Liver (tissue), 8 donors: ENCODE measurements at regions not wholly inside any gene's neighbourhood (a gene's known extent, or its start where the extent isn't known, plus 50 kb on each side); places are given as distances from the start of the nearest gene placed in this dataset.

Experiments used
- DNase-seq: peaks from one replicate; pipeline ENCODE4 v3.0.0-alpha.2; 2017; ENCODE audit warnings: low spot score
- H3K27ac ChIP-seq, 2 donors: one replicate each; pipeline ENCODE4 v1.7.0; 2013; ENCODE audit warnings: inconsistent platforms in 2 of 2, low read length in 2 of 2, control low read depth in 1 of 2, low read depth in 1 of 2, mild to moderate bottlenecking in 1 of 2
- H3K27me3 ChIP-seq, 4 donors: one replicate each; pipeline versions ENCODE4 v1.6.1 to v1.7.0; 2013; ENCODE audit warnings: low read length in 3 of 4, inconsistent platforms in 1 of 4, mild to moderate bottlenecking in 1 of 4, moderate library complexity in 1 of 4; ENCODE audit not compliant: control insufficient read depth in 4 of 4, insufficient read depth in 4 of 4
- H3K36me3 ChIP-seq, 4 donors: one replicate each; pipeline versions ENCODE4 v1.6.1 to v1.7.0; 2013; ENCODE audit warnings: low read length in 3 of 4, mild to moderate bottlenecking in 3 of 4, low read depth in 1 of 4, moderate library complexity in 1 of 4; ENCODE audit not compliant: control insufficient read depth in 4 of 4, insufficient read depth in 3 of 4
- H3K4me1 ChIP-seq, 4 donors: one replicate each; pipeline versions ENCODE4 v1.6.1 to v1.7.0; 2013; ENCODE audit warnings: low read length in 3 of 4, mild to moderate bottlenecking in 3 of 4, moderate library complexity in 1 of 4; ENCODE audit not compliant: control insufficient read depth in 4 of 4, insufficient read depth in 4 of 4
- H3K4me3 ChIP-seq, 3 donors: one replicate each; pipeline versions ENCODE4 v1.6.1 to v1.7.0; 2013; ENCODE audit warnings: low read length in 3 of 3, control low read depth in 1 of 3, low read depth in 1 of 3, mild to moderate bottlenecking in 1 of 3
- H3K9ac ChIP-seq, 2 donors: one replicate each; pipeline ENCODE4 v1.7.0; 2013; ENCODE audit warnings: low read length in 2 of 2, mild to moderate bottlenecking in 2 of 2, moderate library complexity in 2 of 2, control low read depth in 1 of 2, low read depth in 1 of 2
- H3K9me3 ChIP-seq, 4 donors: one replicate each; pipeline versions ENCODE4 v1.6.1 to v1.7.0; 2013; ENCODE audit warnings: low read length in 3 of 4; ENCODE audit not compliant: control insufficient read depth in 4 of 4
- EGR1 ChIP-seq, 2 donors: IDR thresholded peaks; 2 replicates each; pipeline ENCODE4 v1.6.1; 2016 to 2018; ENCODE audit warnings: antibody characterized with exemption in 2 of 2, low read depth in 2 of 2
- FOXA1 ChIP-seq: IDR thresholded peaks from 2 replicates; pipeline ENCODE4 v1.6.1; 2016; ENCODE audit warnings: antibody characterized with exemption
- FOXA2 ChIP-seq: IDR thresholded peaks from 2 replicates; pipeline ENCODE4 v1.6.1; 2016; ENCODE audit warnings: antibody characterized with exemption
- GABPA ChIP-seq, 2 donors: IDR thresholded peaks in 1 of 2; conservative IDR thresholded peaks in 1 of 2; 2 replicates each; pipeline ENCODE4 v1.6.1; 2016; ENCODE audit warnings: antibody characterized with exemption in 2 of 2, mild to moderate bottlenecking in 1 of 2, moderate library complexity in 1 of 2
- HNF4A ChIP-seq, 2 donors: conservative IDR thresholded peaks; 2 replicates each; pipeline ENCODE4 v1.6.1; 2016; ENCODE audit warnings: antibody characterized with exemption in 2 of 2, mild to moderate bottlenecking in 2 of 2
- HNF4G ChIP-seq: IDR thresholded peaks from 2 replicates; pipeline ENCODE4 v1.6.1; 2016; ENCODE audit warnings: antibody characterized with exemption
- JUND ChIP-seq, 2 donors: IDR thresholded peaks; 2 replicates each; pipeline ENCODE4 v1.6.1; 2016; ENCODE audit warnings: antibody characterized with exemption in 2 of 2
- NR2F2 ChIP-seq: IDR thresholded peaks from 2 replicates; pipeline ENCODE4 v1.6.1; 2016; ENCODE audit warnings: antibody characterized with exemption
- RAD21 ChIP-seq, 2 donors: IDR thresholded peaks; 2 replicates each; pipeline ENCODE4 v1.6.1; 2016; ENCODE audit warnings: antibody characterized with exemption in 2 of 2, mild to moderate bottlenecking in 2 of 2
- RXRA ChIP-seq, 2 donors: IDR thresholded peaks; 2 replicates each; pipeline ENCODE4 v1.6.1; 2017 to 2018; ENCODE audit warnings: antibody characterized with exemption in 2 of 2, mild to moderate bottlenecking in 1 of 2
- SP1 ChIP-seq: IDR thresholded peaks from 2 replicates; pipeline ENCODE4 v1.6.1; 2018; ENCODE audit warnings: antibody characterized with exemption, mild to moderate bottlenecking
- TAF1 ChIP-seq: conservative IDR thresholded peaks from 2 replicates; pipeline ENCODE4 v1.6.1; 2016; ENCODE audit warnings: antibody characterized with exemption, mild to moderate bottlenecking
- YY1 ChIP-seq: IDR thresholded peaks from 2 replicates; pipeline ENCODE4 v1.6.1; 2016; ENCODE audit warnings: antibody characterized with exemption, mild to moderate bottlenecking
- WGBS: extraction: QIAGEN DNeasy Blood & Tissue Kit; methylation state at CpG from one replicate; pipeline ENCODE4 v1.1.7; 2013; 5-methylcytosine and 5-hydroxymethylcytosine counted together
- TF ChIP-seq, protein P1 (sequence below): IDR thresholded peaks from 2 replicates; pipeline ENCODE4 v1.6.1; 2016; ENCODE audit warnings: antibody characterized with exemption
- TF ChIP-seq, protein P2 (sequence below): IDR thresholded peaks from 2 replicates; pipeline ENCODE4 v1.6.1; 2016; ENCODE audit warnings: antibody characterized with exemption
- TF ChIP-seq, protein P3 (sequence below): IDR thresholded peaks from 2 replicates; pipeline ENCODE4 v1.6.1; 2016; ENCODE audit warnings: antibody characterized with exemption, mild to moderate bottlenecking
- TF ChIP-seq, protein P4 (sequence below): IDR thresholded peaks from 2 replicates; pipeline ENCODE4 v1.6.1; 2016; ENCODE audit warnings: antibody characterized with exemption
- TF ChIP-seq, protein P5 (sequence below): fragments of 150-350 bp; IDR thresholded peaks from 2 replicates; pipeline ENCODE4 v1.5.1; 2017; ENCODE audit warnings: improper control_type of control experiment, low read depth, low read length; ENCODE audit not compliant: missing input control
- donor health status: healthy.
- donor health status: healthy.
- donor health status: healthy.
- donor health status: healthy.
- donor health status: healthy.

DNA sequence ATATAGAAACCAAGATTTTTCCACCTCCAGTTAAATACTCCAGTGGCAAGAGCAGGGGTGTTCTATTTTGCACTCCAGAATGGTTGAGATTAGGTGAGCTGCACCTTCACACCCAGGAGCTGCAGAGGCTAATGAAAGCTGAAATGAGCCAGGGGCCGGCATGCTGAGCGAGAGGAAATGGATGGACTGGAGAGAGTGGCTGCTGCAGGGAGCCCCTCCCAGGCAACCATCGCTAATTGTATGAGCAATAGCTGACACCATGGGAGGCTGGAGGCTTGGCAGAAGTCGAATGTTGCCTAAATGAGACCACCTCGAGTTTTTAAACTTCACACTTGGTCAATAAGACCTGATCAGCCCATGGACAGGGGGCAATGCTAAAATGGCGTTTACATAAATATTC lies 301.8 kb upstream of the TMPO start:
- Histone ChIP-seq H3K9me3 (no peaks in the 10 kb centered on the region), H3K36me3 (no peaks in the 10 kb centered on the region), H3K4me3 (no peak overlapping the region), H3K27me3 (no peaks in the 10 kb centered on the region), H3K9ac (no peak overlapping the region), H3K4me1 (no peaks in the 10 kb centered on the region), H3K27ac (no peak overlapping the region)
- no peak for TF ChIP-seq SP1
- TF ChIP-seq HNF4A (conservative IDR thresholded peaks at IDR 0.05), result no peak
- DNase-seq, result no peak
- 56% methylated on average over 6 of the region's 6 CpGs for WGBS

DNA sequence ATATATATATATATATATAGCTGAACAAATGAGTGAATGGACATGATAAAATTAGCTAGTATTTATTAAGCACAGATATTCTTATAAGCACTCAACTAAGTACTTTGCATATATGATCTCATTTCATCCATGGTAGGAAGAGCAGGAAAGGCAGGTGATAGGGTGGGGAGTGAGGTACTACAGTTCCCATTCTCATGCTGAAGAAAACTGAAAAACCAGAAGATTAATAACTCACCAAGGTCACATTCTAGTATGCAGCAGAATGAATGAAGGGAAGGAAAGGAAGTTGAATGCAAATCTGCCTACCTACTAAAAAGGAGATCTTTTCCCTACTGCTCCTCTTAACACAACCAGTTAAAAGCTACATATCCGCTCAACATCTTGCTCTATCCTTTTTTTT lies 298.1 kb upstream of the TMPO start:
- no peak for DNase-seq
- Histone ChIP-seq H3K27me3 (peaks cover 0 to 4% (median 0%) of the 10 kb centered on the region in 4 donors), H3K4me3 (no peak overlapping the region), H3K36me3 (no peaks in the 10 kb centered on the region), H3K9ac (no peak overlapping the region), H3K27ac (no peak overlapping the region), H3K9me3 (no peaks in the 10 kb centered on the region), H3K4me1 (no peaks in the 10 kb centered on the region)
- TF ChIP-seq NR2F2, result no peak
- TF ChIP-seq, protein P1, sequence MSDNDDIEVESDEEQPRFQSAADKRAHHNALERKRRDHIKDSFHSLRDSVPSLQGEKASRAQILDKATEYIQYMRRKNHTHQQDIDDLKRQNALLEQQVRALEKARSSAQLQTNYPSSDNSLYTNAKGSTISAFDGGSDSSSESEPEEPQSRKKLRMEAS, result no peak
- TF ChIP-seq TAF1, result no peak
- no peak for TF ChIP-seq HNF4A (conservative IDR thresholded peaks at IDR 0.05)
- no peak for TF ChIP-seq RXRA (IDR thresholded peaks at IDR 0.05)
- no peak for TF ChIP-seq EGR1 (IDR thresholded peaks at IDR 0.05; ENCODE audit: low read depth in 2 of 2)
- TF ChIP-seq RAD21 (IDR thresholded peaks at IDR 0.05), result no peak
- no peak for TF ChIP-seq GABPA (IDR thresholded peaks at IDR 0.05 in 1 of 2, conservative IDR thresholded peaks at IDR 0.05 in 1 of 2)
- no peak for TF ChIP-seq SP1
- TF ChIP-seq, protein P2, sequence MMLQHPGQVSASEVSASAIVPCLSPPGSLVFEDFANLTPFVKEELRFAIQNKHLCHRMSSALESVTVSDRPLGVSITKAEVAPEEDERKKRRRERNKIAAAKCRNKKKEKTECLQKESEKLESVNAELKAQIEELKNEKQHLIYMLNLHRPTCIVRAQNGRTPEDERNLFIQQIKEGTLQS, result no peak
- TF ChIP-seq, protein P3, sequence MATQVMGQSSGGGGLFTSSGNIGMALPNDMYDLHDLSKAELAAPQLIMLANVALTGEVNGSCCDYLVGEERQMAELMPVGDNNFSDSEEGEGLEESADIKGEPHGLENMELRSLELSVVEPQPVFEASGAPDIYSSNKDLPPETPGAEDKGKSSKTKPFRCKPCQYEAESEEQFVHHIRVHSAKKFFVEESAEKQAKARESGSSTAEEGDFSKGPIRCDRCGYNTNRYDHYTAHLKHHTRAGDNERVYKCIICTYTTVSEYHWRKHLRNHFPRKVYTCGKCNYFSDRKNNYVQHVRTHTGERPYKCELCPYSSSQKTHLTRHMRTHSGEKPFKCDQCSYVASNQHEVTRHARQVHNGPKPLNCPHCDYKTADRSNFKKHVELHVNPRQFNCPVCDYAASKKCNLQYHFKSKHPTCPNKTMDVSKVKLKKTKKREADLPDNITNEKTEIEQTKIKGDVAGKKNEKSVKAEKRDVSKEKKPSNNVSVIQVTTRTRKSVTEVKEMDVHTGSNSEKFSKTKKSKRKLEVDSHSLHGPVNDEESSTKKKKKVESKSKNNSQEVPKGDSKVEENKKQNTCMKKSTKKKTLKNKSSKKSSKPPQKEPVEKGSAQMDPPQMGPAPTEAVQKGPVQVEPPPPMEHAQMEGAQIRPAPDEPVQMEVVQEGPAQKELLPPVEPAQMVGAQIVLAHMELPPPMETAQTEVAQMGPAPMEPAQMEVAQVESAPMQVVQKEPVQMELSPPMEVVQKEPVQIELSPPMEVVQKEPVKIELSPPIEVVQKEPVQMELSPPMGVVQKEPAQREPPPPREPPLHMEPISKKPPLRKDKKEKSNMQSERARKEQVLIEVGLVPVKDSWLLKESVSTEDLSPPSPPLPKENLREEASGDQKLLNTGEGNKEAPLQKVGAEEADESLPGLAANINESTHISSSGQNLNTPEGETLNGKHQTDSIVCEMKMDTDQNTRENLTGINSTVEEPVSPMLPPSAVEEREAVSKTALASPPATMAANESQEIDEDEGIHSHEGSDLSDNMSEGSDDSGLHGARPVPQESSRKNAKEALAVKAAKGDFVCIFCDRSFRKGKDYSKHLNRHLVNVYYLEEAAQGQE, result no peak
- TF ChIP-seq YY1, result no peak
- no peak for TF ChIP-seq JUND (IDR thresholded peaks at IDR 0.05)
- TF ChIP-seq, protein P4, sequence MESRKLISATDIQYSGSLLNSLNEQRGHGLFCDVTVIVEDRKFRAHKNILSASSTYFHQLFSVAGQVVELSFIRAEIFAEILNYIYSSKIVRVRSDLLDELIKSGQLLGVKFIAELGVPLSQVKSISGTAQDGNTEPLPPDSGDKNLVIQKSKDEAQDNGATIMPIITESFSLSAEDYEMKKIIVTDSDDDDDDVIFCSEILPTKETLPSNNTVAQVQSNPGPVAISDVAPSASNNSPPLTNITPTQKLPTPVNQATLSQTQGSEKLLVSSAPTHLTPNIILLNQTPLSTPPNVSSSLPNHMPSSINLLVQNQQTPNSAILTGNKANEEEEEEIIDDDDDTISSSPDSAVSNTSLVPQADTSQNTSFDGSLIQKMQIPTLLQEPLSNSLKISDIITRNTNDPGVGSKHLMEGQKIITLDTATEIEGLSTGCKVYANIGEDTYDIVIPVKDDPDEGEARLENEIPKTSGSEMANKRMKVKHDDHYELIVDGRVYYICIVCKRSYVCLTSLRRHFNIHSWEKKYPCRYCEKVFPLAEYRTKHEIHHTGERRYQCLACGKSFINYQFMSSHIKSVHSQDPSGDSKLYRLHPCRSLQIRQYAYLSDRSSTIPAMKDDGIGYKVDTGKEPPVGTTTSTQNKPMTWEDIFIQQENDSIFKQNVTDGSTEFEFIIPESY, result no peak
- no peak for TF ChIP-seq HNF4G
- TF ChIP-seq FOXA1, result no peak
- no peak for TF ChIP-seq FOXA2
- TF ChIP-seq, protein P5, sequence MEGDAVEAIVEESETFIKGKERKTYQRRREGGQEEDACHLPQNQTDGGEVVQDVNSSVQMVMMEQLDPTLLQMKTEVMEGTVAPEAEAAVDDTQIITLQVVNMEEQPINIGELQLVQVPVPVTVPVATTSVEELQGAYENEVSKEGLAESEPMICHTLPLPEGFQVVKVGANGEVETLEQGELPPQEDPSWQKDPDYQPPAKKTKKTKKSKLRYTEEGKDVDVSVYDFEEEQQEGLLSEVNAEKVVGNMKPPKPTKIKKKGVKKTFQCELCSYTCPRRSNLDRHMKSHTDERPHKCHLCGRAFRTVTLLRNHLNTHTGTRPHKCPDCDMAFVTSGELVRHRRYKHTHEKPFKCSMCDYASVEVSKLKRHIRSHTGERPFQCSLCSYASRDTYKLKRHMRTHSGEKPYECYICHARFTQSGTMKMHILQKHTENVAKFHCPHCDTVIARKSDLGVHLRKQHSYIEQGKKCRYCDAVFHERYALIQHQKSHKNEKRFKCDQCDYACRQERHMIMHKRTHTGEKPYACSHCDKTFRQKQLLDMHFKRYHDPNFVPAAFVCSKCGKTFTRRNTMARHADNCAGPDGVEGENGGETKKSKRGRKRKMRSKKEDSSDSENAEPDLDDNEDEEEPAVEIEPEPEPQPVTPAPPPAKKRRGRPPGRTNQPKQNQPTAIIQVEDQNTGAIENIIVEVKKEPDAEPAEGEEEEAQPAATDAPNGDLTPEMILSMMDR, result no peak
- WGBS, result 100% methylated on average over 1 of the region's 1 CpG
